Tibial nerve (tissue), 4 donors: ENCODE measurements at regions not wholly inside any gene's neighbourhood (a gene's known extent, or its start where the extent isn't known, plus 50 kb on each side); places are given as distances from the start of the nearest gene placed in this dataset.

Experiments used
- DNase-seq, 2 donors: peaks; one replicate each; pipeline ENCODE4 v3.0.0-alpha.2; 2019; ENCODE audit warnings: low spot score in 2 of 2
- H3K27ac ChIP-seq, 4 donors: fragments of 200-600 bp; sonication (generic) in 3 of 4; one replicate each; pipeline ENCODE4 v1.5.1; 2017 to 2019; ENCODE audit warnings: mild to moderate bottlenecking in 1 of 4
- H3K27me3 ChIP-seq, 2 donors: fragments of 200-600 bp; sonication (generic) in 1 of 2; one replicate each; pipeline versions ENCODE4 v1.5.1 to v1.6.0; 2017 to 2019
- H3K36me3 ChIP-seq, 3 donors: fragments of 200-600 bp; sonication (generic); one replicate each; pipeline ENCODE4 v1.5.1; 2018 to 2019
- H3K4me1 ChIP-seq, 4 donors: fragments of 200-600 bp; sonication (generic) in 3 of 4; one replicate each; pipeline ENCODE4 v1.5.1; 2017 to 2019
- H3K4me3 ChIP-seq, 4 donors: fragments of 200-600 bp; sonication (generic) in 3 of 4; one replicate each; pipeline ENCODE4 v1.5.1; 2017 to 2019; ENCODE audit warnings: mild to moderate bottlenecking in 1 of 4, moderate library complexity in 1 of 4
- H3K9me3 ChIP-seq, 4 donors: fragments of 200-600 bp; sonication (generic) in 3 of 4; one replicate each; pipeline ENCODE4 v1.5.1; 2017 to 2019
- CTCF ChIP-seq, 5 experiments: fragments of 200-600 bp in 3 of 5; fragments of 450-650 bp in 2 of 5; sonication (generic) in 3 of 5; IDR thresholded peaks; one replicate each; pipeline ENCODE4 v1.5.1; 2016 to 2019; ENCODE audit warnings: antibody characterized with exemption in 5 of 5, mild to moderate bottlenecking in 3 of 5, moderate library complexity in 2 of 5
- EP300 ChIP-seq, 2 donors: sonication (generic); formaldehyde crosslinking; IDR thresholded peaks; one replicate each; pipeline ENCODE4 v1.6.1; 2017; ENCODE audit warnings: antibody characterized with exemption in 2 of 2, mild to moderate bottlenecking in 1 of 2
- POLR2A ChIP-seq, 2 donors: fragments of 450-650 bp; IDR thresholded peaks; one replicate each; pipeline ENCODE4 v1.6.1; 2017; ENCODE audit warnings: antibody characterized with exemption in 2 of 2, mild to moderate bottlenecking in 2 of 2, moderate library complexity in 2 of 2
- WGBS, 2 donors: methylation state at CpG; one replicate each; pipeline ENCODE4 v1.1.5; 2018; 5-methylcytosine and 5-hydroxymethylcytosine counted together

GRCh38 chr5:1686016-1686802 is 113.4 kb downstream of the MRPL36 start:
- H3K4me3 ChIP-seq = no peak overlapping the region
- DNase-seq = no peak
- H3K4me1 ChIP-seq = no peaks in the 10 kb centered on the region
- H3K27ac ChIP-seq = no peak overlapping the region
- TF ChIP-seq EP300 (IDR thresholded peaks at IDR 0.05) = no peak
- TF ChIP-seq CTCF (IDR thresholded peaks at IDR 0.05) = no peak
- TF ChIP-seq POLR2A (IDR thresholded peaks at IDR 0.05) = no peak
- H3K9me3 ChIP-seq = peaks cover 0 to 18% (median 0%) of the 10 kb centered on the region in 4 donors
- no peaks in the 10 kb centered on the region for H3K36me3 ChIP-seq
- H3K27me3 ChIP-seq = peaks cover 0 to 4% of the 10 kb centered on the region in 2 donors
- 73 to 77% methylated on average over 17 of the region's 18 CpGs for WGBS, 2 donors

DNA sequence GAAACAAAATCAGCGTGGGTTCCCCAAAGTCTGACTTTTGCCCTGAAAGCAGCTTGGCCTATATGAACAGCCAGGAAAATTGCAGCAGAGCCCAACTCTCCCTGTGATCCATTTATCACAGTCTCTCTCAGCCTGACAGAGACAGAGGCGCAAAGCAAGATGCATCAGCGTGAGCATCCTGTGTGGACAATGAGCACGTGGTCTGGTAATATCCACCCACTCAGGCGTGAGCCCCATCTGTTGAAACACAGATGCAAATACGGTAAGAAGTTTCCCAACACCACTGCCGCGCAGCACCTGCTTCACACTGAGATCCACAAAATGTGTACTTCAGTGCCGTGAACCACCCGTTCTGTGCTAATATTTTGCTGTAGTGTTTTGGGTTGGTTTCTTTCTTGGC is 114.6 kb downstream of the MRPL36 start:
- DNase-seq = no peak
- 71 to 77% methylated on average over 8 to 10 of the region's 10 CpGs for WGBS, 2 donors
- peaks cover 0 to 17% (median 0%) of the 10 kb centered on the region in 4 donors for H3K9me3 ChIP-seq

GRCh38 chr5:1681955-1682354 is 117.7 kb downstream of the MRPL36 start:
- no peaks in the 10 kb centered on the region for H3K36me3 ChIP-seq
- 53 to 79% methylated on average over 7 of the region's 7 CpGs for WGBS, 2 donors
- peaks cover 0 to 29% (median 0%) of the 10 kb centered on the region in 4 donors for H3K9me3 ChIP-seq
- DNase-seq = no peak
- no peak for TF ChIP-seq POLR2A (IDR thresholded peaks at IDR 0.05)
- no peak for TF ChIP-seq CTCF (IDR thresholded peaks at IDR 0.05)
- no peak for TF ChIP-seq EP300 (IDR thresholded peaks at IDR 0.05)
- H3K4me1 ChIP-seq = no peaks in the 10 kb centered on the region
- no peak overlapping the region for H3K4me3 ChIP-seq
- H3K27ac ChIP-seq = no peak overlapping the region
- H3K27me3 ChIP-seq = peaks cover 0 to 4% of the 10 kb centered on the region in 2 donors

More for the DNA sequence above, 114.6 kb downstream of the MRPL36 start:
- Histone ChIP-seq H3K27ac (no peak overlapping the region), H3K27me3 (peaks cover 0 to 4% of the 10 kb centered on the region in 2 donors), H3K4me1 (no peaks in the 10 kb centered on the region), H3K36me3 (no peaks in the 10 kb centered on the region), H3K4me3 (no peak overlapping the region)
- TF ChIP-seq CTCF (IDR thresholded peaks at IDR 0.05) (no peak), EP300 (IDR thresholded peaks at IDR 0.05) (no peak), POLR2A (IDR thresholded peaks at IDR 0.05) (no peak)

- no peak for TF ChIP-seq POLR2A (IDR thresholded peaks at IDR 0.05)
- TF ChIP-seq EP300 (IDR thresholded peaks at IDR 0.05) = no peak
- no peak for TF ChIP-seq CTCF (IDR thresholded peaks at IDR 0.05)
- Histone ChIP-seq H3K36me3 (no peaks in the 10 kb centered on the region), H3K4me1 (peaks cover 0 to 2% (median 0%) of the 10 kb centered on the region in 4 donors), H3K4me3 (no peak overlapping the region), H3K9me3 (peaks cover 0 to 27% (median 0%) of the 10 kb centered on the region in 4 donors), H3K27me3 (peaks cover 0 to 18% of the 10 kb centered on the region in 2 donors), H3K27ac (no peak overlapping the region)
- DNase-seq = no peak
- WGBS, 2 donors = 44 to 50% methylated on average over 25 of the region's 25 CpGs
These were observed 126.5 kb downstream of the MRPL36 start for GRCh38 chr5:1673042-1673677.

DNA sequence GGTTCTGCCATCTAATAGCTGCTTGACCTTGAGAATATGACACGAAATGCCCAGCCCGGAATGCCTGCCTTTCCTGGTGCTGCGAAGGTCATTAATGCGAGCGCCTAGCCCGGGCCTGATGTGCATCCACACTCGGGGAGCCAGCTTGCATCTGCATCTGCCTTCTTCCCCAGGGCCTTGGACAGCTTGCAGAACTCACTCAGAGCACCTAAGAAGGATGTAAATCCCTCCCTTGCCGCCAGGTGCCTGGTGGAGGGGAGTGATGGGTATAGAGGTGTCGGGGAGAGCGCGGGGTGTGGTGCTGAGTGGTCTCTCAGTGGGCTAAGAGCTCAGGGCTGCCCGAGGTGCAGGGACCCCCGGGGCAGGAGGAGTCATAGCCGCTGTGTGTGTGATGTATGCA is 127.2 kb downstream of the MRPL36 start:
- Histone ChIP-seq H3K27me3 (peaks cover 0 to 25% of the 10 kb centered on the region in 2 donors), H3K4me1 (peaks cover 0 to 10% (median 4%) of the 10 kb centered on the region in 4 donors), H3K9me3 (peaks cover 0 to 20% (median 0%) of the 10 kb centered on the region in 4 donors), H3K36me3 (no peaks in the 10 kb centered on the region), H3K4me3 (no peak overlapping the region), H3K27ac (no peak overlapping the region)
- 51 to 69% methylated on average over 14 of the region's 14 CpGs for WGBS, 2 donors
- TF ChIP-seq CTCF (IDR thresholded peaks at IDR 0.05) (no peak), POLR2A (IDR thresholded peaks at IDR 0.05) (no peak), EP300 (IDR thresholded peaks at IDR 0.05) (no peak)
- no peak for DNase-seq
